A673 (cell line): ENCODE measurements at regions not wholly inside any gene's neighbourhood (a gene's known extent, or its start where the extent isn't known, plus 50 kb on each side); places are given as distances from the start of the nearest gene placed in this dataset.
"Not testable (repeated sequence)": the region's sequence is repeated elsewhere in the genome, so short reads cannot be mapped to it uniquely, and the experiment has no call there.

Experiments
- BruUV-seq: library from RNA; stranded (reverse); fragments of 400-500 nt; replicated peaks from 2 replicates; lab custom pipeline; 2021; lab: Mats Ljungman, UMichigan
- CTCF ChIA-PET: fragments of 300-600 bp; sonication (Branson Sonifier 250); formaldehyde crosslinking; loops from one replicate; lab custom pipeline; 2022; ENCODE audit warnings: antibody characterized with exemption; lab: Charles Lee
- POLR2A ChIA-PET: fragments of 300-600 bp; sonication (Branson Sonifier 250); formaldehyde crosslinking; loops from one replicate; lab custom pipeline; 2022; ENCODE audit warnings: antibody characterized with exemption; ENCODE audit not compliant: low non-redundant PET; lab: Charles Lee
- DNase-seq: peaks from one replicate; pipeline ENCODE4 v3.0.0-alpha.2; 2015; ENCODE audit warnings: low spot score
- H3K27ac ChIP-seq: fragments of 200-600 bp; sonication (generic); 2 replicates; pipeline ENCODE4 v1.5.1; 2016; ENCODE audit warnings: mixed run types, low read depth, mild to moderate bottlenecking, mixed read lengths, antibody characterized with exemption, low read length; ENCODE audit not compliant: poor library complexity, severe bottlenecking
- H3K27me3 ChIP-seq: fragments of 200-600 bp; sonication (generic); replicated peaks from 2 replicates; pipeline ENCODE4 v1.6.1; 2017; ENCODE audit warnings: mixed run types, low read depth, mild to moderate bottlenecking, mixed read lengths, antibody characterized with exemption, low read length; ENCODE audit not compliant: insufficient read depth, poor library complexity
- H3K36me3 ChIP-seq: fragments of 200-600 bp; sonication (generic); 2 replicates; pipeline ENCODE4 v1.6.1; 2016; ENCODE audit warnings: mixed run types, mild to moderate bottlenecking, mixed read lengths, antibody characterized with exemption, low read length; ENCODE audit not compliant: insufficient read depth, poor library complexity, severe bottlenecking
- H3K4me1 ChIP-seq: fragments of 200-600 bp; sonication (generic); 2 replicates; pipeline ENCODE4 v1.6.1; 2017; ENCODE audit warnings: mixed run types, mild to moderate bottlenecking, mixed read lengths, antibody characterized with exemption, low read length; ENCODE audit not compliant: insufficient read depth, poor library complexity, severe bottlenecking
- H3K4me3 ChIP-seq: fragments of 200-600 bp; sonication (generic); 2 replicates; pipeline ENCODE4 v1.5.1; 2016; ENCODE audit warnings: low read depth, mixed run types, mild to moderate bottlenecking, mixed read lengths, low read length; ENCODE audit not compliant: poor library complexity, severe bottlenecking
- H3K9me3 ChIP-seq: fragments of 200-600 bp; sonication (generic); 2 replicates; pipeline ENCODE4 v1.6.1; 2016; ENCODE audit warnings: mixed run types, low read depth, mild to moderate bottlenecking, mixed read lengths, antibody characterized with exemption, low read length; ENCODE audit not compliant: poor library complexity, severe bottlenecking
- EZH2 ChIP-seq: fragments of 200-600 bp; sonication (generic); IDR thresholded peaks from 2 replicates; pipeline ENCODE4 v1.6.1; 2017; ENCODE audit warnings: borderline replicate concordance, low read depth, mild to moderate bottlenecking, mixed read lengths, antibody characterized with exemption, low read length; ENCODE audit not compliant: poor library complexity, severe bottlenecking
- intact Hi-C: fragments of 100-400 bp; cut with micrococcal nuclease; formaldehyde crosslinking; loops from one replicate; pipeline ENCODE4 v1.10.0; 2022; ENCODE audit not compliant: unreplicated experiment
- TF ChIP-seq, protein P1 (sequence below): fragments of 300-800, 200-600 bp; sonication (generic); conservative IDR thresholded peaks from 2 replicates; pipeline ENCODE4 v1.5.1; 2017; ENCODE audit warnings: low read depth, mild to moderate bottlenecking, antibody characterized with exemption, low read length, moderate library complexity, mixed read lengths

DNA sequence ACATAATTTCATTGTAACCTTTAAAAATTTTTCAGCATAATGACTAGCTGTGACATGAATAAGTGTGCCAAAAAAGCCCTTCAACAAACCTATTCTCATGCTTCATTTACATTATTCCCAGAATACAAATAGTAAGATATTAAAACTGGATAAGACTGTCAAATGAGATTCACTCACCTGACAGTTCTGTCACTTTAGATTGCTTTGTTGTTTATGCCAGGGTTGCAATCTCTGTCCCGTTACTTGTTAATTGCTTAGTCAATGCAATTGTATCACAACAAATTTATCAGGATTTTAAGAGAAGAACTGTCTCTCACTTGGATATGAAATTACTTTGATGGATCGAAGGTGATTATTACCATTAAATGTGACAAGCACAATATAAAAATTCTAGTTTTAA, 616.0 kb upstream of the IGFBP7 start:
- no TSS peak for BruUV-seq
- CTCF ChIA-PET: no interaction called here
- TF ChIP-seq EZH2: no peak
- TF ChIP-seq, protein P1, sequence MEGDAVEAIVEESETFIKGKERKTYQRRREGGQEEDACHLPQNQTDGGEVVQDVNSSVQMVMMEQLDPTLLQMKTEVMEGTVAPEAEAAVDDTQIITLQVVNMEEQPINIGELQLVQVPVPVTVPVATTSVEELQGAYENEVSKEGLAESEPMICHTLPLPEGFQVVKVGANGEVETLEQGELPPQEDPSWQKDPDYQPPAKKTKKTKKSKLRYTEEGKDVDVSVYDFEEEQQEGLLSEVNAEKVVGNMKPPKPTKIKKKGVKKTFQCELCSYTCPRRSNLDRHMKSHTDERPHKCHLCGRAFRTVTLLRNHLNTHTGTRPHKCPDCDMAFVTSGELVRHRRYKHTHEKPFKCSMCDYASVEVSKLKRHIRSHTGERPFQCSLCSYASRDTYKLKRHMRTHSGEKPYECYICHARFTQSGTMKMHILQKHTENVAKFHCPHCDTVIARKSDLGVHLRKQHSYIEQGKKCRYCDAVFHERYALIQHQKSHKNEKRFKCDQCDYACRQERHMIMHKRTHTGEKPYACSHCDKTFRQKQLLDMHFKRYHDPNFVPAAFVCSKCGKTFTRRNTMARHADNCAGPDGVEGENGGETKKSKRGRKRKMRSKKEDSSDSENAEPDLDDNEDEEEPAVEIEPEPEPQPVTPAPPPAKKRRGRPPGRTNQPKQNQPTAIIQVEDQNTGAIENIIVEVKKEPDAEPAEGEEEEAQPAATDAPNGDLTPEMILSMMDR: no peak
- DNase-seq: no peak
- Histone ChIP-seq H3K9me3 (no peaks in the 10 kb centered on the region), H3K4me1 (no peaks in the 10 kb centered on the region), H3K27me3 (no peaks in the 10 kb centered on the region), H3K36me3 (no peaks in the 10 kb centered on the region), H3K4me3 (no peak overlapping the region), H3K27ac (no peak overlapping the region)
- intact Hi-C loops: no loop called here
- POLR2A ChIA-PET: no interaction called here

DNA sequence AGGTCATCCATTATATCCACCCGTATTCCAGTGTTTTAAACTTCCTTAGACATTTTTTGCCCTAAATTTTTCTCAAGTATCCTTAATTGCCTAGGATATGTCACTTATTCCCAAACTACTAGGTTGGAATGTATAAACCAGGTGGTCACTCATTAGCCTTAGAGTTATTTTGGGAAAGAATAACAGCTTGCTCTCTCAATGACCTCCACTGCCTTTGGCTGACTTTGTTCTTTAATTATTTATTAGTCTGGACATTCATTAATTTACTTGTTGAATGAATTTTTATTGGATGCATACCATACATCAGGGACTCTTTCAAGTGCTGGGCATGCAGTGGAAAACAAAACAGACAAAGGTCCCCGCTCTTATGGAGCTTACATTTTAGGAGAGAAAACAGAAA, 609.3 kb upstream of the IGFBP7 start:
- Histone ChIP-seq H3K27ac (no peak overlapping the region), H3K36me3 (no peaks in the 10 kb centered on the region), H3K27me3 (no peaks in the 10 kb centered on the region), H3K4me1 (no peaks in the 10 kb centered on the region), H3K4me3 (no peak overlapping the region), H3K9me3 (no peaks in the 10 kb centered on the region)
- ChIA-PET POLR2A (no interaction called here), CTCF (no interaction called here)
- TF ChIP-seq, protein P1: no peak
- no peak for TF ChIP-seq EZH2
- DNase-seq: no peak
- BruUV-seq: no TSS peak
- intact Hi-C loops: no loop called here

DNA sequence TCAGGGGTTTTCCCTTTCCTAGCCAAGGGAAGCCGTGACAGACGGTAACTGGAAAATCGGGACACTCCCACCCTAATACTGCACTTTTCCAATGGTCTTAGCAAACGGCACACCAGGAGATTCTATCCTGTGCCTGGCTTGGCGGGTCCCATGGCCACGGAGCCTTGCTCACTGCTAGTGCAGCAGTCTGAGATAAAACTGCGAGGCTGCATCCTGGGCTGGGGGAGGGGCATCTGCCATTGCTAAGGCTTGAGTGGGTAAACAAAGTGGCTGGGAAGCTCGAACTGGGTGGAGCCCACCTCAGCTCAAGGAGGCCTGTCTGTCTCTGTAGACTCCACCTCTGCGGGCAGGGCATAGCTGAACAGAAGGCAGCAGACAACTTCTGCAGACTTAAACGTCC, 604.1 kb upstream of the IGFBP7 start:
- H3K27ac ChIP-seq, H3K4me1 ChIP-seq, H3K9me3 ChIP-seq, H3K27me3 ChIP-seq, POLR2A ChIA-PET, H3K4me3 ChIP-seq, H3K36me3 ChIP-seq, CTCF ChIA-PET, DNase-seq, BruUV-seq, intact Hi-C loops: not testable (repeated sequence)

DNA sequence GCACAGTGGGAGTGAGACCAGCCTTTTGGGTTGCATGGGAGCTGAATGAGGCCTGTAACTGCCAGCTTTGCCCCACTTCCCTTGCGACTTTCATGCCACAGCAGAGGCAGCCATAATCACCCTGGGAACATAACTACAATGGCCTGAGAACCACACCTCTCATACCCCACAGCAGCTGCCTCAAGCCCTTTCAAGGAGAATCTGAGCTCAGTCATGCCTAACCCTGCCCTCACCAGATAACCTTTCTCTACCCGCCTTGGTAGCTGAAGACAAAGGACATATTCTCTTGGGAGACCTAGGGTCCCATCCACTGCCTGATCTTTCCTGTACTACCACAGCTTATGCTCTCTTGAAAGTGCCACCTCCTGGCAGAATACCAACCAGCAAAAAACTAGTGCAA, 599.9 kb upstream of the IGFBP7 start:
- no TSS peak for BruUV-seq
- intact Hi-C loops: no loop called here
- no peak overlapping the region for H3K27ac ChIP-seq
- no peaks in the 10 kb centered on the region for H3K36me3 ChIP-seq
- no peaks in the 10 kb centered on the region for H3K4me1 ChIP-seq
- no peak for TF ChIP-seq EZH2
- TF ChIP-seq, protein P1: no peak
- DNase-seq: no peak
- no peak overlapping the region for H3K4me3 ChIP-seq
- ChIA-PET POLR2A (no interaction called here), CTCF (no interaction called here)
- no peaks in the 10 kb centered on the region for H3K9me3 ChIP-seq
- no peaks in the 10 kb centered on the region for H3K27me3 ChIP-seq
